Right renal pelvis (tissue), 4 donors: ENCODE measurements at regions not wholly inside any gene's neighbourhood (a gene's known extent, or its start where the extent isn't known, plus 50 kb on each side); places are given as distances from the start of the nearest gene placed in this dataset.
"Not testable (repeated sequence)": the region's sequence is repeated elsewhere in the genome, so short reads cannot be mapped to it uniquely, and the experiment has no call there.

Experiments used
- DNase-seq, 4 donors: peaks; one replicate each; pipeline ENCODE4 v3.0.0-alpha.2; 2013; ENCODE audit warnings: low read depth in 4 of 4, low spot score in 3 of 4, missing footprints in 1 of 4

GRCh38 chr7:81155654-81156373, 237.0 kb upstream of the SEMA3C start:
- DNase-seq, result peak in 1 of 4 donors; percentile 20

- DNase-seq, result no peak
These were observed 235.7 kb upstream of the SEMA3C start for GRCh38 chr7:81154565-81154964.

- DNase-seq, result not testable (repeated sequence)
These were observed 234.1 kb upstream of the SEMA3C start for GRCh38 chr7:81152925-81153324.

GRCh38 chr7:81150951-81151361, 232.1 kb upstream of the SEMA3C start:
- no peak for DNase-seq

GRCh38 chr7:81143856-81144255, 225.0 kb upstream of the SEMA3C start:
- no peak for DNase-seq

GRCh38 chr7:81141257-81142205, 222.7 kb upstream of the SEMA3C start:
- not testable (repeated sequence) for DNase-seq

DNA sequence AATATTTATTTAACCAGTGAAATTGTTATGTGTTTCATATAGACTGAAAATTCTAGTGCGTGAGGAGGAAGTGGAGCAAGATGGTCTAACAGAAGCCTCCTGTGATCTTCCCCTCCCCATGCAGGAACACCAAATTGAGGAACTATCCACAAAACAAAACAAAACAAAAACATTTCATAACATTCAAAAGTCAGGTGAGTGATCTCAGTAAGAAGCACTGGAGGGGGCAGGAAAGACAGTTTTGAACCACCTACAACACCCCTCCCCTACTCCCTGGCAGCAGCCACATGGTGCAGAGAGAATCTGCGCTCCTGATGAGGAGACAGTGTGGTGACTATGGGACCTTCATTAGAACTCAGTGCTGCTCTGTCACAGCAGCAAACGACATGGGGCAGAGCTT, 221.9 kb upstream of the SEMA3C start:
- DNase-seq, result no peak

GRCh38 chr7:81140252-81140651, 221.4 kb upstream of the SEMA3C start:
- DNase-seq, result no peak

DNA sequence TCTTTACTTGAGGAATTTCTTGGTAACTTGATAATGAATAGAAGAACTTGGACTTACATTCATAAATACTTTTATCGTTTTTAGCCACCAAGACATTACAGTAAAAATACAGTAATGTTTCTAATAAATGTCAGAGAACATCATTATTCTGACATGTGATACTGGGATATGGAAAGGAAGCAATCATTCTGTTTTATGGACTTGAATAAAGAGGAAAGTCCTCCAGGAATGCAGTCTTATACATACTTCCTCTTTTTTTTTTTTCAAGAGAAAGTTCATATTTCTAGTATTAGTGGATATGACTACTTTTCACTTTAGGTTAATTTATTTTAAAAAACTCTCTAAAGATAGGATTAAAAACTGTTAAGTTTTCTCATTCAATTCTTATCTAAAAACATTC, 220.0 kb upstream of the SEMA3C start:
- DNase-seq, result no peak

DNA sequence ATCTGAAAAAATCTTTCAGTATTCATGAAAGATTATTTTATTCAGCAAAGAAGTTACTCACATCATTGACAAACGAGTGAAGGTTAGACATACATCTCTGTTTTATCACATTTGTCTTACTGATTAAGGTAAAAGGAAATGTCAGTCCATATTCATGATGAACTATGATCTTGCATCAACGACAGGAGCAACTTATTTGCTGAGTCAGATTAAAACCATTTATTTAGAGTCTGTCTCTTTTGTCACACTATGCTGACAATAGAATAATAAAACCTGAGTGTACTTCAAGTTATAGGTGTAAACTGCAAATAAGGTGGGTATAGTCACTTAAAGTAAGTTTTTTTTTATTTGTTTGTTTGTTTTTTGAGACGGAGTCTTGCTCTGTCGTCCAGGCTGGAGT, 216.5 kb upstream of the SEMA3C start:
- no peak for DNase-seq

DNA sequence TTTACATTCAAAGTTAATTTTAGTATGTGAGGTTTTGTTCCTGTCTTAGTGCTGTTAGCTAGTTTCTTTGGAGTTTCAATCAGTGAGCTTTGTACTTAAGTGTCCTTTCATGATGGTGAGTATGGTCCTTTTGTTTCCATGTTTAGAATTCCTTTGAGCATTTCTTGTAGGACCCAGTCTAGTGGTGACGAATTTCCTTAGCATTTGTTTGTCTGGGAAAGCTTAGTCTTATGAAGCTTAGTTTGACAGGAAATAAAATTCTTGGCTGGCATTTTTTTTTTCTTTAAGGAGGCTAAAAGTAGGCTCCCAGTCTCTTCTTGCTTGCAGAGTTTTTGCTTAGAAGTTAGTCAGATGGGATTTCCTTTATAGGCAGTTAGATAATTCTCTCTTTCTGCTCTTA, 209.2 kb upstream of the SEMA3C start:
- DNase-seq, result no peak

GRCh38 chr7:81120803-81121202, 202.0 kb upstream of the SEMA3C start:
- no peak for DNase-seq

- DNase-seq, result no peak
These were observed 201.3 kb upstream of the SEMA3C start for GRCh38 chr7:81120111-81120510.

DNA sequence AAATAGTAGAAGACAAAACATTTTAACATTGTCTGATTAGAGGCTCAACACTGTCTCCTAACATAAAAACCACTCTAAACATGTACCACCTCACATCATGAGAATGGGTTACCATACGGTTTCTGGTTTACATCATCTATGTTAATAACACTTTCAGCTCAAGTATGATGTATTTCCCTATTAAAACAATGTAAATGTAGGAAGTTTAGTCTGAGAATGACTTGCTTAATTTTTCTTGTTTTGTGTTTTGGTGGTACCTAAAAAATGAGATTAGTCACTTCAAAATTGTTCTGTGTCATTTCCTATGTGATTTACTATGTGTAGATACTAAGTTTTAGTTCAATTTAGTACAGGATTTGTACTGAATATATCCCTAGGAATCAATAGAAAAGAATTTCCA, 195.8 kb upstream of the SEMA3C start:
- DNase-seq, result no peak

GRCh38 chr7:81112731-81113130, 193.9 kb upstream of the SEMA3C start:
- no peak for DNase-seq

DNA sequence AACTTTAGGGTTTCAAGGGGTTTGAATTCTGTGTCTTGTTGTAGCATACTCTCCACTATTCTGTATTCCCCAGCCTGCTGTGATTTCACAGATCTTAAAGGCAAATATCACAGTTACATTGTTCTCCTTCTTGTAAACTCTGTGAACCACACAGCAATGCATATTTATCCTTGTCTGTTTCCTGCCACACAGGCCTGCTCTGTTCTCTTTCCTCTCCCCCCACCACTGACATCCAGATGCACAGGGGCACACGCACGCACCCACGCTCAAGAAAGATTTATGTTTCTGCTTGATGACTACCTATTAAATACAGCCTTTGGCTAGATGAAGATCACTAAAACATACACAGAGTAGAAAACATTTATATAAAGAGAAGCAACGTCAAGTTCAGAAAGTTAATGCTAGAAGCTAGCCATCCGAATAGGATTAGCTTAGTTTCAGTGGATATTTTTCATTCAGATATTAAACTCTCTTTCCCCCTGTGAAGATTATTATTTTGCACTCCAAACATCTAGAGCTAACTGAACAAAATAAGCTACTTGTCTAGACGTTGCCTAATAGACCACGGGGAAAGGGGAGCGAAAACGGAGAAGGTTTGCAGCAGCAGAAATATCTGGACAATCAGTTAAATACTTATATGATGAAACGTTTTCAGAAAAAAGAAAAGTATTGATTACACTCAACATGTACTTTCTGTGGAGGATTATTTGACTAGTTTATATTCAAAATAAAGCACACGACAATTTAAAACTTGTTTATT, 193.1 kb upstream of the SEMA3C start:
- DNase-seq, result no peak

GRCh38 chr7:81111358-81111757, 192.5 kb upstream of the SEMA3C start:
- DNase-seq, result no peak

- DNase-seq, result no peak
These were observed 191.8 kb upstream of the SEMA3C start for GRCh38 chr7:81110673-81111072.

DNA sequence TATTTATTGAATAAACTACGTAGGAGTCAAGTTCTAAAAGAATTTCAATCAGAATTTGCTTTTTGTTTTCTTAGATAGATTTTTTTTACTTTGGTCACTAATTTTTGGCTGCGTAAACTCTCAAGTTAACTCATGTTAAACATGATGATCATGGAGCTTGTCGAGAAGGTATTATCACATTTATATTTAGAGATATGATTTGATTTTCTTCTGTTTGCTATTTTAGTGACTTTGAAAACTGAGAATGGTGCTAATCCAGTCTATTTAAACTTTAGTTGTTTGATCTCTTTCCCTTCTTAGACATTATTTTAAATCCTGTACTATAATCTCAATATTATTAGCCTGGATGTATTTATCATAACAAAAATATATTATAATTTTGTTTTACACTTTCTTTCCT, 179.4 kb upstream of the SEMA3C start:
- no peak for DNase-seq

GRCh38 chr7:81094952-81095351, 176.1 kb upstream of the SEMA3C start:
- no peak for DNase-seq

- no peak for DNase-seq
These were observed 162.8 kb upstream of the SEMA3C start for GRCh38 chr7:81081616-81082015.
